ENCODE measurements at regions not wholly inside any gene's neighbourhood (a gene's known extent, or its start where the extent isn't known, plus 50 kb on each side); places are given as distances from the start of the nearest gene placed in this dataset.
"Not testable (repeated sequence)": the region's sequence is repeated elsewhere in the genome, so short reads cannot be mapped to it uniquely, and the experiment has no call there.

- Mint-ChIP-seq H3K27ac (no peak overlapping the region), H3K4me1 (no peaks in the 10 kb centered on the region), H3K9me3 (peaks cover 14% of the 10 kb centered on the region), H3K27me3 (ENCODE audit: low read depth) (peaks cover 34% of the 10 kb centered on the region), H3K4me3 (no peak overlapping the region), H3K36me3 (no peaks in the 10 kb centered on the region)
- DNase-seq (ENCODE audit: low spot score), result no peak
- no peak for TF ChIP-seq ETV6 (CRISPR knock-in tag; IDR thresholded peaks at IDR 0.05)
- no peak for TF ChIP-seq ZNF232 (CRISPR knock-in tag; IDR thresholded peaks at IDR 0.05)
- TF ChIP-seq ELF4 (CRISPR knock-in tag; IDR thresholded peaks at IDR 0.05; ENCODE audit: low read depth), result no peak
- no peak for TF ChIP-seq EMX1 (CRISPR knock-in tag; IDR thresholded peaks at IDR 0.05)
- no peak for TF ChIP-seq FOXP1 (CRISPR knock-in tag; IDR thresholded peaks at IDR 0.05; ENCODE audit: borderline replicate concordance)
- TF ChIP-seq SOX15 (CRISPR knock-in tag; IDR thresholded peaks at IDR 0.05), result no peak
- no peak for TF ChIP-seq ESRRA (CRISPR knock-in tag; IDR thresholded peaks at IDR 0.05; ENCODE audit: borderline replicate concordance)
- ChIA-PET POLR2A (no interaction called here), CTCF (no interaction called here)
- no peak for ATAC-seq
Measured at GRCh38 chr14:88986146-88986841, 161.8 kb downstream of the TTC8 start.

DNA sequence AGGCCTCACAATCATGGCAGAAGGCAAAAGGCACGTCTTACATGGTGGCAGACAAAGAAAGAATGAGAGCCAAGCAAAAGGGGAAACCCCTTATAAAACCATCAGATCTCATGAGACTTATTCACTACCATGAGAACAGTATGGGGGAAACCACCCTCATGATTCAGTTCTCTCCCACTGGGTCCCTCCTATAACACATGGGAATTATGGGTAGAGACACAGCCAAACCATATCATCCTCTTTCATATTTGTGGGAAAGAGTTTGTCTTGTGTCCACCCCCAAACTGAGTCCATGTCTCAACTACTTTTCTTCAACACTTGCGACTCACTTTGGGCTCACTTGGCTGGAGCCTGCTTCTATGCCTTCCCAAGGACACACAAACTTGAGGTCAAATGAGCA lies 162.5 kb downstream of the TTC8 start:
- DNase-seq (ENCODE audit: low spot score); H3K4me1 Mint-ChIP-seq; CTCF ChIA-PET; POLR2A ChIA-PET; H3K36me3 Mint-ChIP-seq; H3K27ac Mint-ChIP-seq; H3K4me3 Mint-ChIP-seq; ATAC-seq: not testable (repeated sequence)
- peaks cover 38% of the 10 kb centered on the region for H3K27me3 Mint-ChIP-seq (ENCODE audit: low read depth)
- peaks cover 12% of the 10 kb centered on the region for H3K9me3 Mint-ChIP-seq

DNA sequence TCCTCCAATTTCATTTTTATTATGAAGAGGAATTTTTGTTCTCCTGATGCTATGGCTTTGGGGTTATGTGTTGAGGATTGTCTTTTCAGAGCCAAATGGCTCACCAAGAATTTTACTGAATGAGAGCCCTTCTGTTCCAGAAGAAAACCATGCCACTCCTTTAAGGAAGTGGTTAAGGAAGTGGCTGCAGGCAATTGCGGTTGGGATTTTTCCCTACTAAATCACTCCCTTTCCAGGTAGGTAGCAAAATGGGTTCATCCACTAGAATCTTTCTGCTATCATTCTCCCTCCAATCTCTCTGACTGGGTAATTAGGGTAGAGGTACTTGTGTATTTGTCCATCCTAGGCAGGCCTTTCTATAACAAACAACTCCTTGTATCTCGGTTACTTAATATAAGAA lies 163.1 kb downstream of the TTC8 start:
- no peaks in the 10 kb centered on the region for H3K36me3 Mint-ChIP-seq
- no peak overlapping the region for H3K4me3 Mint-ChIP-seq
- TF ChIP-seq IRF1 (CRISPR knock-in tag; IDR thresholded peaks at IDR 0.05) (no peak), SMAD3 (CRISPR knock-in tag; IDR thresholded peaks at IDR 0.05; ENCODE audit: borderline replicate concordance) (no peak), ZNF317 (CRISPR knock-in tag; IDR thresholded peaks at IDR 0.05; ENCODE audit: borderline replicate concordance, low read depth) (no peak), TCF7 (CRISPR knock-in tag; IDR thresholded peaks at IDR 0.05; ENCODE audit: low read depth) (no peak), ZNF219 (CRISPR knock-in tag; IDR thresholded peaks at IDR 0.05; ENCODE audit: borderline replicate concordance) (no peak), SP1 (CRISPR knock-in tag; conservative IDR thresholded peaks at IDR 0.05) (no peak), SOX15 (CRISPR knock-in tag; IDR thresholded peaks at IDR 0.05) (no peak), PRRX2 (CRISPR knock-in tag; IDR thresholded peaks at IDR 0.05) (no peak), TP53 (CRISPR knock-in tag; IDR thresholded peaks at IDR 0.05) (no peak), ZBTB21 (CRISPR knock-in tag; IDR thresholded peaks at IDR 0.05; ENCODE audit: borderline replicate concordance) (no peak), ETV6 (CRISPR knock-in tag; IDR thresholded peaks at IDR 0.05) (no peak)
- TF ChIP-seq, protein P1, sequence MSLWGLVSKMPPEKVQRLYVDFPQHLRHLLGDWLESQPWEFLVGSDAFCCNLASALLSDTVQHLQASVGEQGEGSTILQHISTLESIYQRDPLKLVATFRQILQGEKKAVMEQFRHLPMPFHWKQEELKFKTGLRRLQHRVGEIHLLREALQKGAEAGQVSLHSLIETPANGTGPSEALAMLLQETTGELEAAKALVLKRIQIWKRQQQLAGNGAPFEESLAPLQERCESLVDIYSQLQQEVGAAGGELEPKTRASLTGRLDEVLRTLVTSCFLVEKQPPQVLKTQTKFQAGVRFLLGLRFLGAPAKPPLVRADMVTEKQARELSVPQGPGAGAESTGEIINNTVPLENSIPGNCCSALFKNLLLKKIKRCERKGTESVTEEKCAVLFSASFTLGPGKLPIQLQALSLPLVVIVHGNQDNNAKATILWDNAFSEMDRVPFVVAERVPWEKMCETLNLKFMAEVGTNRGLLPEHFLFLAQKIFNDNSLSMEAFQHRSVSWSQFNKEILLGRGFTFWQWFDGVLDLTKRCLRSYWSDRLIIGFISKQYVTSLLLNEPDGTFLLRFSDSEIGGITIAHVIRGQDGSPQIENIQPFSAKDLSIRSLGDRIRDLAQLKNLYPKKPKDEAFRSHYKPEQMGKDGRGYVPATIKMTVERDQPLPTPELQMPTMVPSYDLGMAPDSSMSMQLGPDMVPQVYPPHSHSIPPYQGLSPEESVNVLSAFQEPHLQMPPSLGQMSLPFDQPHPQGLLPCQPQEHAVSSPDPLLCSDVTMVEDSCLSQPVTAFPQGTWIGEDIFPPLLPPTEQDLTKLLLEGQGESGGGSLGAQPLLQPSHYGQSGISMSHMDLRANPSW (CRISPR knock-in tag; conservative IDR thresholded peaks at IDR 0.05; ENCODE audit: low read depth), result no peak
- TF ChIP-seq, protein P2, sequence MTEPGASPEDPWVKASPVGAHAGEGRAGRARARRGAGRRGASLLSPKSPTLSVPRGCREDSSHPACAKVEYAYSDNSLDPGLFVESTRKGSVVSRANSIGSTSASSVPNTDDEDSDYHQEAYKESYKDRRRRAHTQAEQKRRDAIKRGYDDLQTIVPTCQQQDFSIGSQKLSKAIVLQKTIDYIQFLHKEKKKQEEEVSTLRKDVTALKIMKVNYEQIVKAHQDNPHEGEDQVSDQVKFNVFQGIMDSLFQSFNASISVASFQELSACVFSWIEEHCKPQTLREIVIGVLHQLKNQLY (CRISPR knock-in tag; IDR thresholded peaks at IDR 0.05), result no peak
- TF ChIP-seq, protein P3, sequence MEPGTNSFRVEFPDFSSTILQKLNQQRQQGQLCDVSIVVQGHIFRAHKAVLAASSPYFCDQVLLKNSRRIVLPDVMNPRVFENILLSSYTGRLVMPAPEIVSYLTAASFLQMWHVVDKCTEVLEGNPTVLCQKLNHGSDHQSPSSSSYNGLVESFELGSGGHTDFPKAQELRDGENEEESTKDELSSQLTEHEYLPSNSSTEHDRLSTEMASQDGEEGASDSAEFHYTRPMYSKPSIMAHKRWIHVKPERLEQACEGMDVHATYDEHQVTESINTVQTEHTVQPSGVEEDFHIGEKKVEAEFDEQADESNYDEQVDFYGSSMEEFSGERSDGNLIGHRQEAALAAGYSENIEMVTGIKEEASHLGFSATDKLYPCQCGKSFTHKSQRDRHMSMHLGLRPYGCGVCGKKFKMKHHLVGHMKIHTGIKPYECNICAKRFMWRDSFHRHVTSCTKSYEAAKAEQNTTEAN (CRISPR knock-in tag; IDR thresholded peaks at IDR 0.05), result no peak
- TF ChIP-seq, protein P4, sequence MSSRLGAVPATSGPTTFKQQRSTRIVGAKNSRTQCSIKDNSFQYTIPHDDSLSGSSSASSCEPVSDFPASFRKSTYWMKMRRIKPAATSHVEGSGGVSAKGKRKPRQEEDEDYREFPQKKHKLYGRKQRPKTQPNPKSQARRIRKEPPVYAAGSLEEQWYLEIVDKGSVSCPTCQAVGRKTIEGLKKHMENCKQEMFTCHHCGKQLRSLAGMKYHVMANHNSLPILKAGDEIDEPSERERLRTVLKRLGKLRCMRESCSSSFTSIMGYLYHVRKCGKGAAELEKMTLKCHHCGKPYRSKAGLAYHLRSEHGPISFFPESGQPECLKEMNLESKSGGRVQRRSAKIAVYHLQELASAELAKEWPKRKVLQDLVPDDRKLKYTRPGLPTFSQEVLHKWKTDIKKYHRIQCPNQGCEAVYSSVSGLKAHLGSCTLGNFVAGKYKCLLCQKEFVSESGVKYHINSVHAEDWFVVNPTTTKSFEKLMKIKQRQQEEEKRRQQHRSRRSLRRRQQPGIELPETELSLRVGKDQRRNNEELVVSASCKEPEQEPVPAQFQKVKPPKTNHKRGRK (CRISPR knock-in tag; IDR thresholded peaks at IDR 0.05; ENCODE audit: borderline replicate concordance), result no peak
- no peaks in the 10 kb centered on the region for H3K4me1 Mint-ChIP-seq
- no peak for ATAC-seq
- peaks cover 16% of the 10 kb centered on the region for H3K9me3 Mint-ChIP-seq
- ChIA-PET CTCF (no interaction called here), POLR2A (no interaction called here)
- no peak overlapping the region for H3K27ac Mint-ChIP-seq
- peaks cover 41% of the 10 kb centered on the region for H3K27me3 Mint-ChIP-seq (ENCODE audit: low read depth)
- DNase-seq (ENCODE audit: low spot score), result no peak
